ENCODE measurements at regions not wholly inside any gene's neighbourhood (a gene's known extent, or its start where the extent isn't known, plus 50 kb on each side); places are given as distances from the start of the nearest gene placed in this dataset.

GRCh38 chr13:91108315-91108714, 239.2 kb upstream of the MIR17HG start:
- H3K4me3 Mint-ChIP-seq: no peak overlapping the region
- peaks cover 0 to 3% (median 2%) of the 10 kb centered on the region in 3 donors for H3K9me3 Mint-ChIP-seq
- no peak overlapping the region for H3K27ac Mint-ChIP-seq
- no peaks in the 10 kb centered on the region for H3K27me3 Mint-ChIP-seq
- no peaks in the 10 kb centered on the region for H3K4me1 Mint-ChIP-seq
- no peaks in the 10 kb centered on the region for H3K36me3 Mint-ChIP-seq

- H3K4me1 Mint-ChIP-seq: no peaks in the 10 kb centered on the region
- peaks cover 0 to 2% (median 0%) of the 10 kb centered on the region in 3 donors for H3K9me3 Mint-ChIP-seq
- H3K27ac Mint-ChIP-seq: no peak overlapping the region
- no peak overlapping the region for H3K4me3 Mint-ChIP-seq
- H3K36me3 Mint-ChIP-seq: no peaks in the 10 kb centered on the region
- H3K27me3 Mint-ChIP-seq: no peaks in the 10 kb centered on the region
Observed at GRCh38 chr13:91111476-91112200, 235.8 kb upstream of the MIR17HG start.

DNA sequence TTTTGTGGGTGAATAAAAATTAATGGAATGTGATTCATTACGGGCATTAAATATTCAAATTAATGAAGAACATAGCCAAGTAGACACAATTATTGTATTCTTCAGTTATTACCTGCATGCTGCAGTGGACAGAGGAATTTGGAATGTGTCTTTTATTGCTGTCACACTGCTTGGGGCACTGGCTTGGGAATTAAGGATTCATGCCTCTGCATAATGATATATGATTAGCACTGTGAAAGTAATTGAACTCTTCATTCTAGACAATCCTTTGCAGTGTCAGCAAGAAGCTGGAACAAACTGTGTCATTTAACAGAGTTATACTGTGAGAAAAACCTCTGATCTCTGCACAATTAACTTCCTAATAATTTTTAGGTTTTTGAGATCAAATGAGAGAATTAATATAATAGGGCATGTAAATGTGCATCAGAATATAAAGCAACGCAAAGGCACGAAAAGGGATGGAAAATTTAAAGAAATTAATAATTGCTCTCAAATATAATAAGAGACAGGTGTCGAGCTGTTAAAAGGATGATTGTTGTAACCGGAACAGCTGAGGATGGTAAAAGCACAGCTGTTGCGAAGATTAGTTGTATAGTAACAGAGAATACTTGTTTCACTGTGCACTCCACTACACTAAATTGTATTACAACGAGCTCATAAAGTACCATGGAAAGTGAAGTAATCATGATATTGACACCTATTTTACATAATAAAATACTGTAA, 235.1 kb upstream of the MIR17HG start:
- no peaks in the 10 kb centered on the region for H3K27me3 Mint-ChIP-seq
- no peaks in the 10 kb centered on the region for H3K36me3 Mint-ChIP-seq
- peak overlapping the region in 1 of 3 donors; percentile 9 for H3K27ac Mint-ChIP-seq
- peaks cover 0 to 2% (median 0%) of the 10 kb centered on the region in 3 donors for H3K9me3 Mint-ChIP-seq
- H3K4me1 Mint-ChIP-seq: no peaks in the 10 kb centered on the region
- H3K4me3 Mint-ChIP-seq: no peak overlapping the region

GRCh38 chr13:91112924-91113277, 234.6 kb upstream of the MIR17HG start:
- H3K9me3 Mint-ChIP-seq: peaks cover 0 to 2% (median 0%) of the 10 kb centered on the region in 3 donors
- no peak overlapping the region for H3K4me3 Mint-ChIP-seq
- no peaks in the 10 kb centered on the region for H3K36me3 Mint-ChIP-seq
- H3K27ac Mint-ChIP-seq: no peak overlapping the region
- no peaks in the 10 kb centered on the region for H3K27me3 Mint-ChIP-seq
- H3K4me1 Mint-ChIP-seq: no peaks in the 10 kb centered on the region

GRCh38 chr13:91115776-91116175, 231.7 kb upstream of the MIR17HG start:
- Mint-ChIP-seq H3K4me3 (peak overlapping the region in 1 of 4 donors; percentile 42), H3K4me1 (no peaks in the 10 kb centered on the region), H3K27me3 (no peaks in the 10 kb centered on the region), H3K27ac (no peak overlapping the region), H3K36me3 (no peaks in the 10 kb centered on the region), H3K9me3 (peaks cover 0 to 2% (median 0%) of the 10 kb centered on the region in 3 donors)

- Mint-ChIP-seq H3K36me3 (no peaks in the 10 kb centered on the region), H3K27me3 (no peaks in the 10 kb centered on the region), H3K4me3 (no peak overlapping the region), H3K27ac (no peak overlapping the region), H3K9me3 (peaks cover 0 to 2% (median 0%) of the 10 kb centered on the region in 3 donors), H3K4me1 (no peaks in the 10 kb centered on the region)
Observed at GRCh38 chr13:91117351-91117750, 230.1 kb upstream of the MIR17HG start.

DNA sequence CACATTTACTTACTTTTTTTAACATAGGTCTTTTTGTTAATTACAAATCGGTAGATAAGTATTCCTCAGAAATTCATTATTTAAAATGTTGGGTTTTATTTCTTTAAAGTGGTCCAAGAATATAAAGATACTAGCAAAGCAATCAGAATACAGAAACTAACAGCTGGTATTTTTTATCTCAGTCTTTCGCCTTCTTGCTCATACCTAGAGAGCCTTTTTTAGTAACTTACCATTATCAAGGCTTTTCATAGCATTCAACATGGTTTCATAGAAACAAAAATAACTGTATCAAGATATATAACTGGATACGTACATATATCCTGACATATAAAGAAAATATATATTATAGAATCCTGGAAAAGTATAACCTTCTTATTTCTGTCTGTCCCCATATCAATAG, 227.8 kb upstream of the MIR17HG start:
- Mint-ChIP-seq H3K4me3 (no peak overlapping the region), H3K27ac (no peak overlapping the region), H3K27me3 (no peaks in the 10 kb centered on the region), H3K36me3 (no peaks in the 10 kb centered on the region), H3K4me1 (no peaks in the 10 kb centered on the region), H3K9me3 (peaks cover 0 to 2% (median 0%) of the 10 kb centered on the region in 3 donors)

- H3K36me3 Mint-ChIP-seq: no peaks in the 10 kb centered on the region
- no peak overlapping the region for H3K4me3 Mint-ChIP-seq
- no peaks in the 10 kb centered on the region for H3K4me1 Mint-ChIP-seq
- H3K9me3 Mint-ChIP-seq: peaks cover 0 to 2% (median 0%) of the 10 kb centered on the region in 3 donors
- no peaks in the 10 kb centered on the region for H3K27me3 Mint-ChIP-seq
- H3K27ac Mint-ChIP-seq: no peak overlapping the region
Observed at GRCh38 chr13:91122766-91123165, 224.7 kb upstream of the MIR17HG start.

DNA sequence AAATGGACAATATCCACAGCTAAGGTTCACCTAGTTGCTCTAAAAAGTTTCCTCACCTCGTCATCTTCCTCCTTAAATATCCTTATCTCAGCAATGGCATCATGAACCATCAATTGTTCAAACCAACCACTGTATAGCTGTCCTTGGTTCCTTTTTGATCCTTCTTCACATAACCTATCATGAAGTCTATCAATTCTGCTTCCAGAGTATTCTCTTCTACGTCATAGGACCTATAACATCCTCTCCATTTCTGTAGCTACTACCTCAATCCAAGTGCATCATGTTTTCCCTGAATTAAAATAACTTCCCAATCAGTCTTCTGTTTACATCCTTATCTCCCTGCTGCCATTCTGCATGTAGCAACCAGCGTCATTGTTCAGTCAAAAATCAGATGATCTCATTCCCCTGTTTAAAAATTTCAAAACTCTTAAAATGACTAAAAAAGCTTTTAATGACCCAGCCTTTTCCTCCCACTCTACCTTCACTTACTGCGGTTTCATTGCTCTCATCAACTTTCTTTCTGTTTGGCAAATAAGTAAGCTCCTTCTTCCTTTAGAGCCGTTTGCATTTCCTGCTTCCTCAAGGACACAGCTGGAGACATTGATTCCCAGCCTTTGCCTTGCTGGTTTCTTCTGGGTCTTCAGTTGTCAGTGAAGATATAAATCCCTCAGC, 223.9 kb upstream of the MIR17HG start:
- H3K27me3 Mint-ChIP-seq: no peaks in the 10 kb centered on the region
- no peaks in the 10 kb centered on the region for H3K36me3 Mint-ChIP-seq
- no peaks in the 10 kb centered on the region for H3K4me1 Mint-ChIP-seq
- H3K4me3 Mint-ChIP-seq: no peak overlapping the region
- no peak overlapping the region for H3K27ac Mint-ChIP-seq
- H3K9me3 Mint-ChIP-seq: peaks cover 0 to 2% (median 0%) of the 10 kb centered on the region in 3 donors

DNA sequence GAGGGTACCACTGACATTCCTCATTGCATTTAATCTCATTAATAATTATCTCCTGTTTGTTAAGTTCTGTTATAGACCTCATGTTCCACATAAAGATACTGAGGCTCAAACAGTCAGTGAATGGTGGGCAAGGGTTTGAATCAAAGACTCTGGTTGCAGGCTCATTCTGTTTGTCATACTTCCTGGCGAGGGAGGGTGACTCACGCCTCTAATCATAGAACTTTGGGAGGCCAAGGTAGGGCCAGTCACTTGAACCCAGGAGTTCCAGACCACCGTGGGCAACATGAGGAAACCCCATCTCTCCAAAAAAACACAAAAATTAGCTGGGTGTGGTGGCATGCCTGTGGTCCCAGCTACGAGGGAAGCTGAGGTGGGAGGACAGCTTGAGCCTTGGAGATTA, 220.7 kb upstream of the MIR17HG start:
- Mint-ChIP-seq H3K4me1 (no peaks in the 10 kb centered on the region), H3K27ac (no peak overlapping the region), H3K4me3 (no peak overlapping the region), H3K27me3 (no peaks in the 10 kb centered on the region), H3K9me3 (no peaks in the 10 kb centered on the region), H3K36me3 (no peaks in the 10 kb centered on the region)

DNA sequence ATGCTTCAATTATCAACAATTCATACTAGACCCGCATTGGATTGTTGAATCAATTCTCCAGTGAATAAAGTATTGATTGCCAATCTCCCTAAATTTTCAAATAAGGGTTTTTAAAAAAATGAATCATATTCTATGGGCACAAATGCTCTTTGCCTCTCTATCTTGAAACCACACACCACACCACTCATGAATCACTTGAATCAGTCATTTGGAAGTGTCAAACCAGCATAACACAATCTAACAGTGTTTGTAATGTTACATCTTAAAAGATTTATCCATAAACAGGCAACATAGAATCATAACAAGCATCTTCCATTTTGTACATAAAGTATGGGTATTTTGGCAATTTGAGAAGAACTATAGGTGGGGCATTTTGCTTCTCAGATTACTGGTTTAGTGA, 219.5 kb upstream of the MIR17HG start:
- Mint-ChIP-seq H3K36me3 (no peaks in the 10 kb centered on the region), H3K9me3 (no peaks in the 10 kb centered on the region)

DNA sequence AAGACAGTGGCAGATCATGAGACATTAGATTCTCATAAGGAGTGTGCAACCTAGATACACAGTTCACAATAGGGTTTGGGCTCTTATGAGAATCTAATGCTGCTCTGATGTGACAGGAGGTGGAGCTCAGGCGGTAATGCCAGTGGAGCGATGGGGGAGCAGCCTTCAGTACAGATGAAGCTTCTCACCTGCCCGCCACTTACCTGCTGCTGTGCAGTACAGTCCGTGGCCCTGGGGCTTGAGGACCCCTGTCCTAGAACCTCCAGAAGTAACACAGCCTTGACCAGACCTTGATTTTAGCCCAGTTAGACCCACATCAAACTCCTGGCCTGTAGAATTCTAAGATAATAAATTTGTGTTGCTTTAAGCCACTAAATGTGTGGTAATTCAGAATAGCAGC, 215.1 kb upstream of the MIR17HG start:
- Mint-ChIP-seq H3K36me3 (no peaks in the 10 kb centered on the region), H3K27ac (no peak overlapping the region), H3K4me3 (no peak overlapping the region), H3K9me3 (no peaks in the 10 kb centered on the region), H3K27me3 (no peaks in the 10 kb centered on the region), H3K4me1 (no peaks in the 10 kb centered on the region)

More for the DNA sequence above, 219.5 kb upstream of the MIR17HG start:
- Mint-ChIP-seq H3K27ac (no peak overlapping the region), H3K4me1 (no peaks in the 10 kb centered on the region), H3K27me3 (no peaks in the 10 kb centered on the region), H3K4me3 (no peak overlapping the region)

- Mint-ChIP-seq H3K27ac (no peak overlapping the region), H3K36me3 (no peaks in the 10 kb centered on the region), H3K4me3 (no peak overlapping the region), H3K4me1 (no peaks in the 10 kb centered on the region), H3K27me3 (no peaks in the 10 kb centered on the region), H3K9me3 (no peaks in the 10 kb centered on the region)
Observed at GRCh38 chr13:91132786-91133185, 214.7 kb upstream of the MIR17HG start.

GRCh38 chr13:91133941-91134802, 213.3 kb upstream of the MIR17HG start:
- Mint-ChIP-seq H3K4me3 (no peak overlapping the region), H3K4me1 (no peaks in the 10 kb centered on the region), H3K27me3 (no peaks in the 10 kb centered on the region), H3K36me3 (no peaks in the 10 kb centered on the region), H3K27ac (no peak overlapping the region), H3K9me3 (no peaks in the 10 kb centered on the region)

- no peaks in the 10 kb centered on the region for H3K27me3 Mint-ChIP-seq
- H3K4me3 Mint-ChIP-seq: no peak overlapping the region
- H3K4me1 Mint-ChIP-seq: no peaks in the 10 kb centered on the region
- no peaks in the 10 kb centered on the region for H3K36me3 Mint-ChIP-seq
- H3K27ac Mint-ChIP-seq: no peak overlapping the region
- H3K9me3 Mint-ChIP-seq: no peaks in the 10 kb centered on the region
Observed at GRCh38 chr13:91134803-91135184, 212.7 kb upstream of the MIR17HG start.
